Stimulated activated CD8-positive, alpha-beta memory T cell treated with anti-CD3 and anti-CD28 coated beads, Interleukin-12 subunit alpha, Interleukin-12 subunit beta, amount 100 ng/mL, for 4 hours (primary cell): ENCODE measurements at regions not wholly inside any gene's neighbourhood (a gene's known extent, or its start where the extent isn't known, plus 50 kb on each side); places are given as distances from the start of the nearest gene placed in this dataset.
"Not testable (repeated sequence)": the region's sequence is repeated elsewhere in the genome, so short reads cannot be mapped to it uniquely, and the experiment has no call there.

ENCODE experiments used
- DNase-seq: peaks from one replicate; pipeline ENCODE4 v3.0.0-alpha.2; 2020; ENCODE audit warnings: low read depth

DNA sequence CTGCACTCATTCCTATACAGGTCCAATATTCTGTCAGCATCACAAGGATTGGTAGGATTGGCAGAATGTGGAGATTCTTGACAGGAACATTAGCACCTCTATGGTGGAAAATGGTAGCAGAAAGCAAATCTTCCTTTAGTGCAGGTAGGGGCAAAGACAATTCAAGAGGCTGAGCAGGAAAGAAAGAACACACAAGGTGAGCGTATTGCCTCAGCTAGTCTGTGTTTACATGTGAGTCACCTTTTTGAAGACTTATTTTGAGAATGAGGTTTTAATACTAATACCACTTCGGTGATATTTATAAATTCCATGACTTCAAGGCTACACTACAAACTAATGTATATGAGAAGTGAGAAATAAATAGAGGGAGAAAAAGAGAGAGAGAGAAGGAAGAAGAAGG lies 717.0 kb downstream of the BRINP1 start:
- no peak for DNase-seq

DNA sequence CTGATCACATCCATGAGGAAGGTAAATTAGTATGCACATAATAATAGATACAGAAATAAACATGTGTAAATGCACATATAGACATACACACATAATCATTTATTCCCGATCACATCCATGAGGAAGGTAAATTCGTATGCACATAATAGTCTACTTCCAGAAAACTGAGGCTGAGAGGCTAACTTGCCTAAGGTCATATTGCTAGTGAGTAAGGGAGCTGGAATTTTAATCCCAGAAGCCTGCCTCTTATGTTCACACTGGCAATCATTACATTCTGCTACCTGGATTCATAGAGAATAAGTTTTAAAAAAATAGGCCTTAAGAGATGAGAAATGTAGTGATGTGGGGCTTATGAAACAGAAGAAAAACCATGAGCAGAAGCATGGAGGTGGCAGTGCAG lies 716.3 kb downstream of the BRINP1 start:
- no peak for DNase-seq

DNA sequence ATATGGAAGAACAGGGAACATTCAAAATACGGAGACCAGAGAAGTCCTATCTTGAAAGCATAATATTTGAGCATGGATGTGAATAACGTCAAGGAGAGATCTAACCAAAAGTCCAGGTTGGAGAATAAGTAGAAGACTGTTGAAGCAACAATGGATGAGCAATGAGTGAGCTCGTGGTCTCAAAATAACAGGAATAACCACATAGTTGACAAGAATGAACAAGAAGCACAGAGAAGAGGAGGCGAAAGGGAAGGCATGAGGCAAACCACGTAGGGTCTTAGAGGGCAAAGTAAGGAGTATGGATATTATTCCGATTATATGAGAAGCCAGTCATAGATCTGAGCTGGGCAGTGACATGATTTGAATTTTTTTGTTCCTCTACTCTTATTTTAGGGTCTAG lies 710.2 kb downstream of the BRINP1 start:
- no peak for DNase-seq

DNA sequence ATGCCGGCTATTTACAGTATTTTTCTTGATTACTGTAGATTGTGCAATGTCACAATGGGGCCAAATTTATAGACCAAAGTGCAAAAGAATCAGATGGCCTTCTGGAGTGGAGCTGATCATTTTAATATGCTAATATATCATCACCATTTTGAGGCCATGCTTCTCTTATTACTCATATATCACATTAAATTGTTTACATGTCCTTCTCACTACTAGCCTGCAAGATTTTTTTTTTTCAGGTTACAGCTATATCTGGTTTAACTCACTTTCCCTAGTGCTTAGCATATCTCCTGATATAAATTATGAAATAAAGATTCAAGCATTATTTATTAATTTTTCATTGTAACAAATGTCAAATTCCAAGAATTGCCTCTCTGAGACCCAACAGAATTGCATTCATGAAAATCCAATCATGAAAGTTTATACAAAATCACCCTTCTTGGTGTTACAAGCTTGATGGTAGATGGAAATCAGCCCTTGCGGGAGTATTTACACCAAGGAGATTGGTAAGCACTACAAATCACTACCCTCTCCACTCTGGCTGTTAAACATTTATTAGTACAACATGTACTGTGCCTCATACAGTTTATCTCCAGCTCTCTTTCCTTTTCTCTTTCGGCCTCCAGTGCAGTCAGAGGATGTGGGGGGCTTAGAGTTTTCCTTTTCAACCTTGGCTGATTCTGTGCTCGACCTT lies 703.9 kb downstream of the BRINP1 start:
- DNase-seq: no peak

DNA sequence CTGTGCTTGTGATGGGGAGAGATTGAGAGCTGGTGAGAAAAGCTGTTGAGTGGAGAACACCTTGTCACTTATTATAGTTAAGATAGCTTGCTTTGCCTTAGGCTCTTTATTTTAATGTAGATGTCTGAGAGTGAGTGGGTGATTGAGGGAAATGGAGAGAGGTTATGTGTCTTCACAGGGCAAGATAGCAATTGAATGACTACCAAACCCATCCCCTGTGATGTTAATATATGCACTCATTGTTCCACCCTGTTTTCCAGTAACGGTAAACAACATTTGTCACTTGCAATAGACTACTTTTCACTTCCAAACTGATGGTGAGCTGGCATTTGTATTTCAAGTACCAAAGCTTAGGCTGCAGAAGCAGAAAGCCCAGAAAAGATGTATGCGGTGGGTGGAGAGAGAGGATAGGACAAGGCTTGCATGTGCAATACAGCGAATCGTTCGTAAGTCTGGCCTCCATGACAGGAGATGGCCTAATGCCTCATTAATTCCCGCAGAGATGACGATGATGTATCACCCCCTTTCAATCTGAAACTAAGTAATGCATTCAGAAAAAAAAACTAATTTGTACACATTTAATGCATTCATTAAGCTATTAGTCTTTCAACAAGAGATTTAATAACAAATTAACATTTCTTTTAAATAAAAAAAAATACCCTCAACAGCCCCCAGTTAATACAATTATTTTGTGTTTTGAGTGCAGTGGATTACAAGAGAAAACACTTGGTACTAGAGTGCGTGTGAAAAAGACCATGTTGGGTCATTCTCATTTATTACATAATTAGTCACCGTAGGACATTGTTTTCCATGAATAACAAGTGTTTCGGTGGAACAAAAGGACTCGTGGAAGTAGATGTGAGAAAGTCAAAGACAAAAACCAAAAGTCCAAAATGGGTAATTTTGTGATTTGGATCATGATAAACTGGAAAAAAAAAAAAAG lies 699.0 kb downstream of the BRINP1 start:
- DNase-seq: no peak

DNA sequence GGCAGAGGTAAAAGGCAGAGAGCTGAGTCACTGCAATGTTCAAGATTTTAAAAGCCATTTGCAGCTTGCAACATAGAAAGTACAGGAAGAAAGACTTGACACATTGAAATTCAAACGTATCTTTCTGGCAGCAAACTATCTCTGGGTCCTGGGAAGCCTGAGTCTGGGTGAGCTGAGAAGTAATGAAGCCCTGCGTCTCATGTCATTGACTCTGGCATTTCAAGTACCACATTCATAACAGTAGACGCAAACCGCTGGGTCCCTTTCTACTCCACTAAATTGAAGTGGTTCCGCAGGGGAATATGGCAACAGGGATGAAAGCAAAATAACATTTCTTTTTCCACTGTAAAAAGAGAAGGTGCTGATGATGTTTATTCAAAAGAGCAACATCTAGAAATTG lies 694.3 kb downstream of the BRINP1 start:
- DNase-seq: no peak

DNA sequence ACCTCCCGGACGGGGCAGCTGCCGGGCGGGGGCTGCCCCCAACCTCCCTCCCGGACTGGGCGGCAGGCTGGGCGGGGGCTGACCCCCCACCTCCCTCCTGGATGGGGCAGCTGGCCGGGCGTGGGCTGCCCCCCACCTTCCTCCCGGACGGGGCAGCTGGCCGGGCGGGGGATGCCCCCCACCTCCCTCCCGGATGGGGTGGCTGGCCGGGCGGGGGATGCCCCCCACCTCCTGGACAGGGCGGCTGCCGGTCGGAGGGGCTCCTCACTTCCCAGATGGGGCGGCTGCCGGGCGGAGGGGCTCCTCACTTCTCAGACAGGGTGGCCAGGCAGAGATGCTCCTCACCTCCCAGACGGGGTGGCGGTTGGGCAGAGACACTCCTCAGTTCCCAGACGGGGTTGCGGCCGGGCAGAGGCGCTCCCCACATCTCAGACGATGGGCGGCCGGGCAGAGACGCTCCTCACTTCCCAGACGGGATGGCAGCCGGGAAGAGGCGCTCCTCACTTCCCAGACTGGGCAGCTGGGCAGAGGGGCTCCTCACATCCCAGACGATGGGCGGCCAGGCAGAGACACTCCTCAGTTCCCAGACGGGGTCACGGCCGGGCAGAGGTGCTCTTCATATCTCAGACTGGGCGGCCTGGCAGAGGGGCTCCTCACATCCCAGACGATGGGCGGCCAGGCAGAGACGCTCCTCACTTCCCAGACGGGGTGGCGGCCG lies 691.1 kb downstream of the BRINP1 start:
- DNase-seq: not testable (repeated sequence)

DNA sequence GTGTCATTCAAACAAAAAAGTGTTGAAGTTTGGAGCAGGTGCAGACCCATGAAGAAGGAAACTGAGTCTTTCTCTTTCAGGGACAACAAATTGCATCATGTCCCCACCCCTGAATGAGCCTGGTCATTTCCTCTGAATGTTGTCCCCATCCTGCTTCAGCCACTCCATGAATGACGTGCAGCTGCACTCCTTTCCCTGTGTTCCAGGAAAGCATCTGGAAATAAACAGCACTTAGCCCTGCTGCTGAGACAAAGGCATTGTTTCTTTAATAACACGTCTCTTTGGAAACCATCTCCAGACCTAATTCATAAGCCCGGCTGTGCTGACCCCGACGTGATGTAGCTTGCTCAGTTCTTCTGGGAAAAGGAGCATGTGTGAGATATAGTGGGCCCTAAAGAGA lies 682.3 kb downstream of the BRINP1 start:
- DNase-seq: no peak

DNA sequence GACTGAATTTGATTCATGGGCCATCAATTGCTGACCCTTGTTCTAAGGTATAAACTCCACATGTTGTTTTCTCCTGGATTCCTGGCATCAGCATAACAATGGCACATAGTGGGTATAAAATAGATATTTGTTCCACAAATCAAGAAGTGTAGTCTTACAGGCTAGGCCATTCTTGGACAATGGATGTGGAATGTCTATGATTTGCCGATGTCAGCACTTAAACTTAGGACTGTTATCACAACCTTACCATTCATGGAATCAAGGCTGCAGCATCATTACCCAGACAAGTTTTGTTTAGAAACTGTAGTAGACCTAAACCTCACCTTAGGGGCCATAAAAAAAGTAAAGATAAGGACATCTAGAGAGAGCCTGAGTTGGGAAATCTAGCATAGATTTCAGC lies 680.0 kb downstream of the BRINP1 start:
- no peak for DNase-seq

DNA sequence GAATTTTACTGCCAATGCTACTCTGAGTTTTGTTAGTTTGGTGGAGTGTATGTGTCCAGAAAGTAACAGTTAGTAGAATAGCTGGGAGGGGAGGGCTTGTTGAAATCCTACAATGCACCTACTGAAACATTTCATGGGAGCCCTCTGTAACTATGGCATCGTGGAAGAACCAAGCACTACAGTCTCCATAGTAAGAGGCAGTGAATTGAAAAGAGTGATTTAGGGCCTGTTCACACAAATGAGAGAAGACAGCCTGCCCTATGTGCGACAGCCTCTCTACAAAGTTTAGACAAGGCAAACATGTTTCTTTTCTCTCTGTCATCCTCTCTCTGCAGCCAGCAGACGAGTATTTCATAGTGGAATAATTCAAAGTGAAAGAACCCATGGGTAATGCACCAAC lies 676.6 kb downstream of the BRINP1 start:
- no peak for DNase-seq

DNA sequence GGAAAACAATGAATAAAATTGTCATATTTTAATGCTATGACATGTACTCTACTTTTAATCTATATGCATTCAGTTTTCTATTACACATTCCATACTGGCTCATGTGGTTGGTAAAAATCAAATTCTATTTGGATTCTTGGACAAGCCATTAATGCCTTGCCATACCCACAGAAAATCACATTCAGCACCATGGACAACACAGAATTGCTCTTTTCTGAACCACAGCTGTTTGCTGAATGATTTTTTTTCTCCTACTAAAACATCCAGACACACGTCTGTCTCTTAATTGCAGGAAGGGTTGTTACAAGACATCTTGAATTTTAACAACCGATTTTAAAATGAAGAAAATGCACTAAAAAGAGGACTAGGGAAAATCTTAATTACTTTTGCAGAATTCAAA lies 675.6 kb downstream of the BRINP1 start:
- DNase-seq: no peak

DNA sequence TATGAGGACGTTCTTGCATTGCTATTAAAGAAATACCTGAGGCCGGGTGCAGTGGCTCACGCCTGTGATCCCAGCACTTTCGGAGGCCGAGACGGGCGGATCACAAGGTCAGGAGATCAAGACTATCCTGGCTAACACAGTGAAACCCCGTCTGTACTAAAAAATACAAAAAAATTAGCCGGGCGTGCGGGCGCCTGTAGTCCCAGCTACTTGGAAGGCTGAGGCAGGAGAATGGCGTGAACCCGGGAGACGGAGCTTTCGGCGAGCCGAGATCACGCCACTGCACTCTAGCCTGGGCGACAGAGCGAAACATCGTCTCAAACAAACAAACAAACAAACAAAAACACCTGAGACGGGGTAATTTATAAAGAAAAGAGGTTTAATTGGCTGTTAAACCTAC lies 674.0 kb downstream of the BRINP1 start:
- not testable (repeated sequence) for DNase-seq

DNA sequence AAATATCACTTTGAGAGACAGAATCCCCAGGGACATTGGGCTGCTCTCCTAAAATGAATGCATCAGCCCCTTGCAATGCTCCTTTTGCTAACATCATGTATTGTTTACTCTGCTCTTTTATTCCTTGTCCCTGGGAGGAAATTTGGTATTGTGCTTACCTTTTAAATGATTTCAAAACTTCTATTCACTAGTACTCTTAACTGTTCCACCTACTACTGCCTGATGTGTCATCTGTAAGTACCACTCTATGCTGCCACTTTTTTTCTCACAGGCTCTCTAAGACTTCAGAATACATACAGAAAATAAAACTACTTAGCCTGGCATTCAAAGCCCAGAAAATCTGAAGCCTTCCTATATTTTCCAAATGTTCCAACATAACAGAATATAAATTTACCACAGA lies 667.2 kb downstream of the BRINP1 start:
- DNase-seq: no peak

DNA sequence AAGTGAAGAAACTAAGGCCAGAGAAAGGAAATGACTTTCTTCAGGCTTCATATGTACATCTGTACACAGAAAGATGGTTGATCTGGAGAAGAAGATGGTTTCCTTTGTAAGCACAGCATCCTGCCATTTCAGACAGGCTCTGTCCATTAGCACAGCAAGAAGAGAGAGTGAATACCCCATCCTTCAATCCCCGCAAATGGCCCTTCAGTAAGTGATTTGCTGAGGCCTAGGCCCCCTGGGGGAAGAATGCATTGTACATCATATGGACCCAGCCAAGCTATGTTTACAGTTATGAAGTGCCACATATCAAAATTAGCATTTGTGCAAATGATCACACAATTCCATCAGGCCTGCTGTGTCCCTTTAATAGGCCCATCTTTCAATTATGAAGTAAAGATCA lies 657.4 kb downstream of the BRINP1 start:
- DNase-seq: no peak

DNA sequence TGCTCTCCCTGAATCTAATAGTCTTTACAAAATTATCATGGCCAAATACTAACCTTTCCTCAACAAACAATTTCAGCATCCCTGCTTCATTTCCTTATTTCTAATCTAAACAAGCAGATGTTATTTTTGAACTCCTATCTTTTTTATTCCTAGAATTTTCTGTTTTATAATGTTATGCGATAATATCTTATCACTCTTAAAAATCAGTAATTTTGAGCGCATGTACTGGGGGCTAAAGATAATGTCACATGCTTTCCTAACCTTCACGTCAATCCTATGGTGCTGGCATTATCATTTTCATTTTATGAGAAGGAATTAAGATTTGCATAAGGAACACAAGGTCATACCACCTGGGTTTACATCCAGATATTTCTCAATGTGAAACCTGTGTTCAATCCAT lies 648.0 kb downstream of the BRINP1 start:
- DNase-seq: no peak

DNA sequence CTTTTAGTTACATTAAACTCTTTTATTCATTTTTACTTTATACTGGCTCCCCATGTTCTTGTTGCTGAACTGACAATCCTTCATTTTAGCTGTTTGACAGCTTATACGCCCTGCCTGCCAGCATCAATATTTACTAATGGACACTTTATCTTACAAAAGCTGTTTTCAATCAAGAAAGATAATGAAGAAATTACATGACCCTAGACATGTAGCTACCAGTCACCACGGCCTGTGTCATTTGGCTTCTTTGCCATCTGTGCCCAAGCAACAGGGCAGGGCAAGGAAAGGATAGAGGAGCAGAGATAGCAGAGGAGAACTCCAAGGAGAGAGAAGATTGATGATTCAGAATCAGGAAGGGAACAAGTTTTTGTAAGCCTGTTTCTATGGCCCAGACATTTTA lies 647.3 kb downstream of the BRINP1 start:
- no peak for DNase-seq

DNA sequence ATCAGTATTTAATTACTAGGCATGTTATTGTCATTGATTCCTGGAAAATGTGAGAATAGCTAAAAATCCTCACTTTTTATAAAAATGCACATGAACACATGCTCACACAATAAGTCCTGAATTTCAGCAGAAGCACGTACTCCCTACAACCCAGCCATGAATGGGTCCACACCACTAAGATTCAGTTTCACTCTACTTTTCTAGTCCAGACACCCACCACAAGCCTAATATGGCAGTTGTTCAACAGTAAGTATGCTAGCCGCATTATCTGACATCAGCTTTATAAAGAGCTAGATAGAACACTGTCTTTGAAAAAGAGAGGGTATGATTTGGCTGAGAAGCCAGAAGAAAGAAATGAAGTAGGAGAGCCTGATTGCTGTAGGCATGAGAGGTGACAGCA lies 639.3 kb downstream of the BRINP1 start:
- DNase-seq: no peak

DNA sequence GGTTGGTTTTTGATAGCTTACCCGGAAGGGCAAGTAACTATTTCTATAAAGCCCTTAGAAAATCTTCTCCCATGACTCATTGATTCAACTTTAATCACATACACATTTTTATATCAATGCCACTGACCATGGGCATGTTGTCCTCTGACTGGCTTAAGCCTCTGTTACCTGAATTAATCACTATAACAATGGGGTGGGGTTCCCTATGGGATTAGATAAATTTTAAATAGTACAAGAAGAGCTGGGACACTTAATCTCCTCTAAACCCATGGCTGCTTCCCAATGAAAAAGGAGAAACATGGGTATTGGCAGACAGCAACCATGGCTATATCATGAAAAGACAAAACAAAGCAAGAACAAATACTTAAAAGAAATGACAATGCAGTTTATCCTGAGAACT lies 636.2 kb downstream of the BRINP1 start:
- DNase-seq: no peak

DNA sequence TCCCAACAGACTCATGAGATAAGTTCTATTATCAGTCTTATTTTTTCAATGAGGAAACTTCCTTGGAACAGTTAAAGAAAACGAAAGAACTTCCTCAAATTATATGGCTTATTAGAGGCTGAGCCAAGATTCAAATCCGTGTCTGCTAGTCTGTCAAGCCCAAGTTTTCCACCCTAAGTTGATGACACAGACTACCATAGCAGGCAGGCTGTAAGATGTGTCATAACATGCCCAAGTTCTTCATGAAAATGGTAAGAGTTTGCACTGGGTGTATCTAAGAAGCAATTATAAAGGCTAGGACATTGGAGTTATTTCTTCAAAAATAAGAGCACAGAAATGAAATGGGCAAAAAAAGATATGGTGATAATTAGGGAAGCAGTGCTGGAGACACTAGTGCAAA lies 634.5 kb downstream of the BRINP1 start:
- DNase-seq: no peak

DNA sequence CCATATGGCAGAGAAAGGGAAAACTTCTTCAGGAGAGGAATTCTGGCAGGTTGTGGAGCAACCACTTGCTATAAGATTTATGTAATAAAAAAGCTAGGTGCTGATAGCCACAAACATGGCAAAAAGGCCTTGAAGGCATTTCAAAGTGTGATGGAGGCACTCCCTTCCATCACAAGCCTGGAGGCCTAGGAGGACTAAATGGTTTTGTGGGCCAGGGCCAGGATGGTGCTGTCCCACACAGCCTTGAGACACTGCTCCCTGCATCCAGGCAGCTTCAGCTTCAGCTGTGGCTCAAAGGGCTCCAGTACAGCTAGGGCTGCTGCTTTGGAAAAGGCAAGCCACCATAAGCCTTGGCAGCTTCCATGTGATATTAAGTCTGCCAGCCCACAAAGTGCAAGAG lies 632.8 kb downstream of the BRINP1 start:
- no peak for DNase-seq

DNA sequence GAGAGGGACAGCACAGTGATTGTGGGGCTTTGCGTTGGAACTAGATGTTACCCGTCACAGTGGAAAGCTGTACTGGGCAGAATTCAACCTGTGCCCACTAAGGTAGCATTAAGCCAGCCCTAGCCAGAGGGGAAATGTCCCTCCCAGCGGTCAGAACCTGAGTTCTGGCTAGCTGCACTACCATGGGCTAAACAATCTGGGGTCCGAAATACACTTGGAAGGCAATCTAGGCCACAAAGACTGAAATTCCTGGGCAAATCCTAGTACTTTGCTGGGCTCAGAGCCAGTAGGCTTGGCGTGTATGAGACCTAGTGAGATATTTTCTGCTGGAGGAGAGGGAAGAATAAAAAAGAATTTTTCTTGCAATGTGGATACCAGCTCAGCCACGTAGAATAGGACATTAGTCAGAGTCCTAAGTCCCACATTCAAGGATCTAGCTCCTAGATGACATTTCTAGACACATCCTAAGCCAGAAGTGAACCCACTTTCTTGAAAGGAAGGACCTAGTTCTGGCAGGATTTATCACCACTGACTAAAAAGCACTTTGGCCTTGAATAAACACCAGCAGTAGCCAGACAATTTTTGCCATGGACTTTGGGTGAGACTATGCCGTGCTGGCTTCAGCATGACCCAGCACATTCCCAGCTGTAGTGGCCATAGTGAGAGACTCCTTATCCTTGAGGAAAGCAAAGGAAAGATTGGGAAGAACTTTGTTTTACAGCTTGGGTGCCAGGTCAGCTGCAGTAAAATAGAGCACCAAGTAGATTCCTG lies 618.0 kb downstream of the BRINP1 start:
- DNase-seq: no peak

DNA sequence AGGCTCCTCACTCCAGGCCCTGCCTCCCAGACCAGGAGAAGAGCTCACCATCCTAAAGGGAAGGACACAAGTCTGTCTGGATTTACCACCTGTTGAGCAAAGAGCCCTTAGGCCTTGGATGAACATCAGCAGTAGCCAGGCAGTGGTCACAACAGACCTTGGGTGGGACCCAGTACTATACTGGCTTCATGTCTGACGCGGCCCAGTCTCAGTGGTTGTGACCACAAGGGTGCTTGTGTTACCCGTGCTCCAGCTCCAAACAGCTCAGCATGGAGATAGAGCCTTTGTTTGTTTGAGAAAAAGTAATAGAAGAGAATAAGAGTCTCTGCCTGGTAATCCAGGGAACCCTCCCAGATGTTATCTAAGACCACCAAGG lies 617.4 kb downstream of the BRINP1 start:
- DNase-seq: no peak
